HAP-1 (cell line): ENCODE measurements at regions not wholly inside any gene's neighbourhood (a gene's known extent, or its start where the extent isn't known, plus 50 kb on each side); places are given as distances from the start of the nearest gene placed in this dataset.

ENCODE experiments used
- DNase-seq, 2 experiments: peaks; one replicate each; pipeline ENCODE4 v3.0.0-alpha.2; 2016 to 2020; ENCODE audit warnings: low spot score in 2 of 2
- H3K27me3 ChIP-seq: fragments of 250-450 bp; sonication (Bioruptor Pico); 2 replicates; pipeline ENCODE4 v1.5.1; 2020; ENCODE audit warnings: low read depth, mild to moderate bottlenecking, moderate library complexity
- H3K36me3 ChIP-seq: fragments of 250-450 bp; sonication (Bioruptor Pico); replicated peaks from 2 replicates; pipeline ENCODE4 v1.5.1; 2020; ENCODE audit warnings: mild to moderate bottlenecking
- H3K4me1 ChIP-seq: fragments of 250-450 bp; sonication (Bioruptor Pico); 2 replicates; pipeline ENCODE4 v1.5.1; 2020; ENCODE audit warnings: mild to moderate bottlenecking
- H3K4me3 ChIP-seq: fragments of 250-450 bp; sonication (Bioruptor Pico); 2 replicates; pipeline ENCODE4 v1.5.1; 2020; ENCODE audit warnings: mild to moderate bottlenecking, moderate library complexity
- H3K9me3 ChIP-seq: fragments of 250-450 bp; sonication (Bioruptor Pico); 2 replicates; pipeline ENCODE4 v1.5.1; 2020; ENCODE audit warnings: mild to moderate bottlenecking, moderate library complexity
- in situ Hi-C: fragments of 300-500 bp; cut with MboI; formaldehyde crosslinking; loops from 3 replicates; pipeline ENCODE4 v1.14.3; 2020; ENCODE audit warnings: low sequenced_read_pairs, inconsistent platforms, mixed read lengths

GRCh38 chr14:104496095-104496494, 83.5 kb upstream of the C14orf180 start:
- H3K36me3 ChIP-seq, result no peaks in the 10 kb centered on the region
- H3K27me3 ChIP-seq, result peaks cover 6% of the 10 kb centered on the region; the same call in 1 of the 2 replicates
- H3K4me3 ChIP-seq, result no peak overlapping the region
- H3K4me1 ChIP-seq, result no peaks in the 10 kb centered on the region
- no peak for DNase-seq
- no peaks in the 10 kb centered on the region for H3K9me3 ChIP-seq
- in situ Hi-C loops, result no loop called here

- in situ Hi-C loops, result no loop called here
- 0 out of 2 replicates have a peak, but pooled peaks cover 2% of the 10 kb centered on the region for H3K27me3 ChIP-seq
- no peaks in the 10 kb centered on the region for H3K36me3 ChIP-seq
- H3K4me3 ChIP-seq, result no peak overlapping the region
- DNase-seq, result no peak
- H3K4me1 ChIP-seq, result no peaks in the 10 kb centered on the region
- H3K9me3 ChIP-seq, result no peaks in the 10 kb centered on the region
Measured at GRCh38 chr14:104499784-104500760, 79.5 kb upstream of the C14orf180 start.

- no peaks in the 10 kb centered on the region for H3K4me1 ChIP-seq
- in situ Hi-C loops, result no loop called here
- H3K9me3 ChIP-seq, result no peaks in the 10 kb centered on the region
- no peak overlapping the region for H3K4me3 ChIP-seq
- H3K36me3 ChIP-seq, result no peaks in the 10 kb centered on the region
- 0 out of 2 replicates have a peak, but pooled peaks cover 2% of the 10 kb centered on the region for H3K27me3 ChIP-seq
- no peak for DNase-seq
Measured at GRCh38 chr14:104502060-104502459, 77.5 kb upstream of the C14orf180 start.

GRCh38 chr14:104503691-104504090, 75.9 kb upstream of the C14orf180 start:
- no peak for DNase-seq
- in situ Hi-C loops, result no loop called here
- no peaks in the 10 kb centered on the region for H3K36me3 ChIP-seq
- no peak overlapping the region for H3K4me3 ChIP-seq
- no peaks in the 10 kb centered on the region for H3K9me3 ChIP-seq
- H3K4me1 ChIP-seq, result no peaks in the 10 kb centered on the region
- H3K27me3 ChIP-seq, result peaks cover 9% of the 10 kb centered on the region

GRCh38 chr14:104504172-104504735, 75.3 kb upstream of the C14orf180 start:
- in situ Hi-C loops, result no loop called here
- Histone ChIP-seq H3K9me3 (no peaks in the 10 kb centered on the region), H3K4me1 (no peaks in the 10 kb centered on the region), H3K27me3 (peaks cover 7% of the 10 kb centered on the region), H3K4me3 (no peak overlapping the region), H3K36me3 (no peaks in the 10 kb centered on the region)
- no peak for DNase-seq

- H3K27me3 ChIP-seq, result peaks cover 11% of the 10 kb centered on the region
- no peaks in the 10 kb centered on the region for H3K9me3 ChIP-seq
- no peak for DNase-seq
- H3K36me3 ChIP-seq, result no peaks in the 10 kb centered on the region
- in situ Hi-C loops, result no loop called here
- H3K4me1 ChIP-seq, result no peaks in the 10 kb centered on the region
- no peak overlapping the region for H3K4me3 ChIP-seq
Measured at GRCh38 chr14:104505085-104506074, 74.2 kb upstream of the C14orf180 start.

- H3K36me3 ChIP-seq, result no peaks in the 10 kb centered on the region
- H3K27me3 ChIP-seq, result peaks cover 11% of the 10 kb centered on the region
- no peak for DNase-seq
- H3K4me1 ChIP-seq, result no peaks in the 10 kb centered on the region
- in situ Hi-C loops, result no loop called here
- no peak overlapping the region for H3K4me3 ChIP-seq
- no peaks in the 10 kb centered on the region for H3K9me3 ChIP-seq
Measured at GRCh38 chr14:104506461-104507253, 72.9 kb upstream of the C14orf180 start.

GRCh38 chr14:104507443-104507842, 72.1 kb upstream of the C14orf180 start:
- Histone ChIP-seq H3K27me3 (peaks cover 11% of the 10 kb centered on the region), H3K9me3 (no peaks in the 10 kb centered on the region), H3K4me1 (no peaks in the 10 kb centered on the region), H3K4me3 (no peak overlapping the region), H3K36me3 (no peaks in the 10 kb centered on the region)
- in situ Hi-C loops, result no loop called here
- no peak for DNase-seq

GRCh38 chr14:104509673-104510072, 69.9 kb upstream of the C14orf180 start:
- Histone ChIP-seq H3K9me3 (no peaks in the 10 kb centered on the region), H3K36me3 (no peaks in the 10 kb centered on the region), H3K4me1 (no peaks in the 10 kb centered on the region), H3K4me3 (no peak overlapping the region), H3K27me3 (peaks cover 11% of the 10 kb centered on the region)
- in situ Hi-C loops, result no loop called here
- DNase-seq, result no peak

- no peaks in the 10 kb centered on the region for H3K36me3 ChIP-seq
- in situ Hi-C loops, result no loop called here
- no peak for DNase-seq
- no peak overlapping the region for H3K4me3 ChIP-seq
- H3K27me3 ChIP-seq, result peaks cover 11% of the 10 kb centered on the region
- no peaks in the 10 kb centered on the region for H3K9me3 ChIP-seq
- H3K4me1 ChIP-seq, result no peaks in the 10 kb centered on the region
Measured at GRCh38 chr14:104510216-104510615, 69.3 kb upstream of the C14orf180 start.

- in situ Hi-C loops, result no loop called here
- DNase-seq, result no peak
- H3K36me3 ChIP-seq, result no peaks in the 10 kb centered on the region
- H3K4me3 ChIP-seq, result no peak overlapping the region
- no peaks in the 10 kb centered on the region for H3K4me1 ChIP-seq
- peaks cover 11% of the 10 kb centered on the region for H3K27me3 ChIP-seq
- no peaks in the 10 kb centered on the region for H3K9me3 ChIP-seq
Measured at GRCh38 chr14:104510794-104511611, 68.6 kb upstream of the C14orf180 start.

- Histone ChIP-seq H3K9me3 (no peaks in the 10 kb centered on the region), H3K36me3 (no peaks in the 10 kb centered on the region), H3K27me3 (peaks cover 11% of the 10 kb centered on the region), H3K4me3 (no peak overlapping the region), H3K4me1 (no peaks in the 10 kb centered on the region)
- DNase-seq, result no peak
- in situ Hi-C loops, result no loop called here
Measured at GRCh38 chr14:104512061-104512460, 67.5 kb upstream of the C14orf180 start.
